Smooth muscle cell (in vitro differentiated cells): ENCODE measurements at regions not wholly inside any gene's neighbourhood (a gene's known extent, or its start where the extent isn't known, plus 50 kb on each side); places are given as distances from the start of the nearest gene placed in this dataset.

Source experiments
- DNase-seq: peaks from one replicate; lab custom pipeline; 2025; ENCODE audit not compliant: unreplicated experiment; lab: John Stamatoyannopoulos, UW
- H2AFZ ChIP-seq: fragments of 200-600 bp; sonication (generic); 2 replicates; pipeline ENCODE4 v1.6.0; 2016; ENCODE audit warnings: antibody characterized with exemption, low read depth, mild to moderate bottlenecking
- H3F3A ChIP-seq: fragments of 200-600 bp; sonication (generic); 2 replicates; pipeline ENCODE4 v1.6.0; 2017; ENCODE audit warnings: antibody characterized with exemption, low read depth
- H3K27ac ChIP-seq: fragments of 200-600 bp; sonication (generic); 2 replicates; pipeline ENCODE4 v1.5.1; 2016; ENCODE audit warnings: low read depth, mild to moderate bottlenecking
- H3K27me3 ChIP-seq: fragments of 200-600 bp; sonication (generic); 2 replicates; pipeline ENCODE4 v1.6.1; 2016; ENCODE audit warnings: low read depth, mild to moderate bottlenecking
- H3K36me3 ChIP-seq: fragments of 200-600 bp; sonication (generic); 2 replicates; pipeline ENCODE4 v1.5.1; 2016; ENCODE audit warnings: low read depth
- H3K4me1 ChIP-seq: fragments of 200-600 bp; sonication (generic); 2 replicates; pipeline ENCODE4 v1.5.1; 2016; ENCODE audit warnings: low read depth
- H3K4me2 ChIP-seq: fragments of 200-600 bp; sonication (generic); 2 replicates; pipeline ENCODE4 v1.6.0; 2016; ENCODE audit warnings: mild to moderate bottlenecking
- H3K4me3 ChIP-seq: fragments of 200-600 bp; sonication (generic); 2 replicates; pipeline ENCODE4 v1.5.1; 2016; ENCODE audit warnings: mild to moderate bottlenecking
- H3K79me2 ChIP-seq: fragments of 200-600 bp; sonication (generic); 2 replicates; pipeline ENCODE4 v1.6.0; 2016; ENCODE audit warnings: low read depth, mild to moderate bottlenecking
- H3K9ac ChIP-seq: fragments of 200-600 bp; sonication (generic); 2 replicates; pipeline ENCODE4 v1.6.0; 2016; ENCODE audit warnings: low read depth
- H3K9me3 ChIP-seq: fragments of 200-600 bp; sonication (generic); replicated peaks from 2 replicates; pipeline ENCODE4 v1.5.1; 2016; ENCODE audit warnings: low read depth
- H4K20me1 ChIP-seq: fragments of 200-600 bp; sonication (generic); 2 replicates; pipeline ENCODE4 v1.6.0; 2016; ENCODE audit warnings: low read depth
- WGBS: methylation state at CpG from one replicate; pipeline ENCODE4 v1.1.7; 2016; ENCODE audit warnings: low lambda C conversion rate; 5-methylcytosine and 5-hydroxymethylcytosine counted together
- TF ChIP-seq, protein P1 (sequence below): fragments of 200-600 bp; sonication (generic); IDR thresholded peaks from 2 replicates; pipeline ENCODE4 v1.5.1; 2017; ENCODE audit warnings: borderline replicate concordance, mild to moderate bottlenecking, antibody characterized with exemption; ENCODE audit not compliant: insufficient read depth, poor library complexity, severe bottlenecking

DNA sequence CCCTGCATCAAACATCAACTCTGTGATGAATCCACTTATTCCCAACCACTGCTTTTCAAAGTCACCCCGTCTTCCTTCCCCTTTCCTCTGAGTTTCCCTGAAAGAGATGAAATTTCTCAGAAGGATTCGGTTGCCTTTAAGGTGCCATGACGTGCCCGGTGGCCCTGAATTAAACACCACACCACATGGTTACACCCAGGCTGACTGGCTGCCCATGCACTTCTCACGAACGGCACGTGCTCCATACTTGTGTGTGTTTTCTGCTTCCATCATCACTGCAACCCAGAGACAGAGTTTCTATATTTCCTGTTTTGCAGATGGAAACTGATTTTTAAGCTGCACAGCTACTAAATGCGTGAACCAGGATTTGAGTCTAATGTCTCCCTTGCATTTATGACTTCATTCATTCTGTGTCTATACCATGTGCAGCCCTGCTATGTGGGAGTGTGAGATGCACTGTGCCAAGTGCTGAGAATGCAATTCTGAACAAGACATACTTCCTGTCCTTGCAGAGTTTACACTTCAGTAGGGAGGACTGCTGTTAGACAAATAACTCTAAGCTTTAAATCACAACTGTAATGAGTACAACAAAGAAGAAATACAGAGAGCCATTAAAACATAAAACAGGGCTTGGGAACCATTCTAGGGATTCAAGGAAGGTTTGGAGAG, 162.9 kb downstream of the NXNL2 start:
- Histone ChIP-seq H3K27me3 (no peaks in the 10 kb centered on the region), H3K4me3 (no peak overlapping the region), H3K9ac (no peak overlapping the region), H3K36me3 (no peaks in the 10 kb centered on the region), H3K4me1 (no peaks in the 10 kb centered on the region), H3K4me2 (no peak overlapping the region), H4K20me1 (no peaks in the 10 kb centered on the region), H3K9me3 (peaks cover 6% of the 10 kb centered on the region), H3F3A (peaks cover 5% of the 10 kb centered on the region), H3K79me2 (no peaks in the 10 kb centered on the region), H2AFZ (peak overlapping the region; percentile 70), H3K27ac (peak overlapping the region; percentile 29)
- TF ChIP-seq, protein P1, sequence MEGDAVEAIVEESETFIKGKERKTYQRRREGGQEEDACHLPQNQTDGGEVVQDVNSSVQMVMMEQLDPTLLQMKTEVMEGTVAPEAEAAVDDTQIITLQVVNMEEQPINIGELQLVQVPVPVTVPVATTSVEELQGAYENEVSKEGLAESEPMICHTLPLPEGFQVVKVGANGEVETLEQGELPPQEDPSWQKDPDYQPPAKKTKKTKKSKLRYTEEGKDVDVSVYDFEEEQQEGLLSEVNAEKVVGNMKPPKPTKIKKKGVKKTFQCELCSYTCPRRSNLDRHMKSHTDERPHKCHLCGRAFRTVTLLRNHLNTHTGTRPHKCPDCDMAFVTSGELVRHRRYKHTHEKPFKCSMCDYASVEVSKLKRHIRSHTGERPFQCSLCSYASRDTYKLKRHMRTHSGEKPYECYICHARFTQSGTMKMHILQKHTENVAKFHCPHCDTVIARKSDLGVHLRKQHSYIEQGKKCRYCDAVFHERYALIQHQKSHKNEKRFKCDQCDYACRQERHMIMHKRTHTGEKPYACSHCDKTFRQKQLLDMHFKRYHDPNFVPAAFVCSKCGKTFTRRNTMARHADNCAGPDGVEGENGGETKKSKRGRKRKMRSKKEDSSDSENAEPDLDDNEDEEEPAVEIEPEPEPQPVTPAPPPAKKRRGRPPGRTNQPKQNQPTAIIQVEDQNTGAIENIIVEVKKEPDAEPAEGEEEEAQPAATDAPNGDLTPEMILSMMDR = no peak
- DNase-seq = no peak
- 86% methylated on average over 8 of the region's 8 CpGs for WGBS

DNA sequence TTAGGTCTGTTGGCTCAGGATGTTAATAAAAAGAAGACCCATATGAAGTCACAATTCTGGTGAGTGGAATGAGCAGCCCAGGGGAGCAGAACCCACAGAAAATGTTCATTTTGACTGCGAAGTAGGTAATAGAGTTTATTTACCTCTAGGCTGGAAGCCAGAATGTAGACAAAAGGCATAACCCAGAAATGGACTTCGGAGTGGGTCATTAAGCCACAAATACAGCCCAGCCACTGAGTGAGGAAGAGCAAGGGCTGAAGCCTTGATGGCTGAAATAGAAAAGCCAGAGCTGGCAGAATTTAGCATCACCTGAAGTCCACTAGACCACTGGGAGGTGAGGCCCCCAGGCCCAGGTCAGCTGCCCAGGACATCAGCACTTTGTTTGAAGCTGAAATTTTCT, 168.0 kb downstream of the NXNL2 start:
- Histone ChIP-seq H3K27ac (no peak overlapping the region), H4K20me1 (no peaks in the 10 kb centered on the region), H3K27me3 (no peaks in the 10 kb centered on the region), H3K9ac (no peak overlapping the region), H3F3A (no peaks in the 10 kb centered on the region), H3K4me1 (no peaks in the 10 kb centered on the region), H3K79me2 (no peaks in the 10 kb centered on the region), H3K4me3 (no peak overlapping the region), H3K4me2 (no peak overlapping the region), H3K9me3 (no peaks in the 10 kb centered on the region), H3K36me3 (no peaks in the 10 kb centered on the region), H2AFZ (no peak overlapping the region)
- 100% methylated on average over 2 of the region's 2 CpGs for WGBS
- DNase-seq = no peak
- TF ChIP-seq, protein P1 = no peak

DNA sequence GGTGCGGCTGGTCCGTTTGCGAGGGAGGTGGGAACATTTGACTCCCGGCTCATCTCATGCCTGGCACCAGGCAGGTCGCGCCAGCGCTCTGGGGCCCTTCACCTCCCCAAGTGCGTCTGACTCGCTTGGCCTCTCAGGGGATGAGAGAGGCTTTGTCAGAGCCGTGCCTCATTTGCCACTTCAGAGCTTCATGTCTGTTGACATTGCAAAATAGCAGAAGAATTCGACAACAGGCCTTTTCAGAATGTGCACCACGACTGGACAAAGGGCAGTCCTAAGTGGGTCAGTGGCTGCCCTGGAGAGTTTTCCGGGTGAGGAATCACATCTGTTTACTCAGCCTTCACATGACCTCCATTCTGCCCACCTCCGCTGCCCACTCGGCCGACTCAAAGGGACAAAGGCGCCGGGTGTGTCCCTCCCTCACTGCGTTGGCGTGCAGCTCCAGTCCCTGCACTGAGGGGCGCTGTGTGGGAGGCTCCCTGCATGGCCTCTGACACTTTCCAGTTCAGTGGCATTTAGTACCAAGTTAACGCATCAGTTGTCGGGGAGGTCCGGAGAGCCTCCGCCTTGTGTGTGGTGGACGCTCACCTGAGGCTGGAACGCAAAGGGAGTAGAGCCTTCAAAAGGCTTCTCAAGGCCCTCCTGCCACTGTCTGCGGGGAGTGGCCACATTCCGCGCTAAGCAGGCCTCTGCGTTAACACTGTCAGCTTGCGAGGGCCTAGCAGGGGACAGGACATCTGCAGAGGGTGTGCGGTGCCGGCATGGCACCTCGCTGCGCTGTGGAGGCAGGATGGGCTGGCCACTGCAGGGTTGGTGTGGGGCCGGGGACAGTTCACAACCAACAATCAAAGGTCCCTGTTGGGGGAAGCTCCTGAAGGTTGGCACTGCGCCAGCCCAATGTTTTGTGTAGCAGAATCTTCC, 171.5 kb downstream of the NXNL2 start:
- no peak overlapping the region for H3K27ac ChIP-seq
- H3K27me3 ChIP-seq = no peaks in the 10 kb centered on the region
- 89% methylated on average over 38 of the region's 38 CpGs for WGBS
- no peak overlapping the region for H3K4me3 ChIP-seq
- H3K36me3 ChIP-seq = no peaks in the 10 kb centered on the region
- no peaks in the 10 kb centered on the region for H3K4me1 ChIP-seq
- DNase-seq = no peak
- no peaks in the 10 kb centered on the region for H3K9me3 ChIP-seq
- TF ChIP-seq, protein P1 = no peak
- no peaks in the 10 kb centered on the region for H3F3A ChIP-seq
- no peak overlapping the region for H3K4me2 ChIP-seq
- no peak overlapping the region for H3K9ac ChIP-seq
- H2AFZ ChIP-seq = no peak overlapping the region
- H4K20me1 ChIP-seq = no peaks in the 10 kb centered on the region
- no peaks in the 10 kb centered on the region for H3K79me2 ChIP-seq
